ENCODE measurements at regions not wholly inside any gene's neighbourhood (a gene's known extent, or its start where the extent isn't known, plus 50 kb on each side); places are given as distances from the start of the nearest gene placed in this dataset.

- no peak for DNase-seq
Measured at GRCh38 chr22:48234011-48234410, 1471.6 kb downstream of the TBC1D22A start.

GRCh38 chr22:48233586-48233985 lies 1471.1 kb downstream of the TBC1D22A start:
- DNase-seq: no peak

- no peak for DNase-seq
Measured at GRCh38 chr22:48228468-48228867, 1466.0 kb downstream of the TBC1D22A start.

GRCh38 chr22:48227341-48228018 lies 1465.0 kb downstream of the TBC1D22A start:
- no peak for DNase-seq

GRCh38 chr22:48226026-48227013 lies 1463.9 kb downstream of the TBC1D22A start:
- no peak for DNase-seq

GRCh38 chr22:48224332-48224731 lies 1461.9 kb downstream of the TBC1D22A start:
- no peak for DNase-seq

- no peak for DNase-seq
Measured at GRCh38 chr22:48223488-48224190, 1461.2 kb downstream of the TBC1D22A start.

- no peak for DNase-seq
Measured at GRCh38 chr22:48222742-48223487, 1460.5 kb downstream of the TBC1D22A start.

- no peak for DNase-seq
Measured at GRCh38 chr22:48218889-48219420, 1456.5 kb downstream of the TBC1D22A start.

- no peak for DNase-seq
Measured at GRCh38 chr22:48217596-48217995, 1455.1 kb downstream of the TBC1D22A start.

GRCh38 chr22:48212727-48213126 lies 1450.3 kb downstream of the TBC1D22A start:
- no peak for DNase-seq

GRCh38 chr22:48210812-48211211 lies 1448.4 kb downstream of the TBC1D22A start:
- DNase-seq: no peak

- DNase-seq: no peak
Measured at GRCh38 chr22:48210198-48210580, 1447.7 kb downstream of the TBC1D22A start.

GRCh38 chr22:48209473-48210197 lies 1447.2 kb downstream of the TBC1D22A start:
- DNase-seq: no peak

- no peak for DNase-seq
Measured at GRCh38 chr22:48208894-48209293, 1446.4 kb downstream of the TBC1D22A start.

- DNase-seq: no peak
Measured at GRCh38 chr22:48207919-48208535, 1445.6 kb downstream of the TBC1D22A start.

- DNase-seq: no peak
Measured at GRCh38 chr22:48205790-48206189, 1443.3 kb downstream of the TBC1D22A start.

- DNase-seq: no peak
Measured at GRCh38 chr22:48205161-48205560, 1442.7 kb downstream of the TBC1D22A start.

GRCh38 chr22:48204296-48204695 lies 1441.8 kb downstream of the TBC1D22A start:
- DNase-seq: no peak

- no peak for DNase-seq
Measured at GRCh38 chr22:48199667-48200066, 1437.2 kb downstream of the TBC1D22A start.
